ENCODE measurements at regions not wholly inside any gene's neighbourhood (a gene's known extent, or its start where the extent isn't known, plus 50 kb on each side); places are given as distances from the start of the nearest gene placed in this dataset.
A peak's percentile ranks its signal among the peaks of the same experiment; 100 is the strongest.

- DNase-seq (ENCODE audit: low spot score): no peak
Observed at GRCh38 chrX:16496175-16496574, 153.8 kb upstream of the S100G start.

DNA sequence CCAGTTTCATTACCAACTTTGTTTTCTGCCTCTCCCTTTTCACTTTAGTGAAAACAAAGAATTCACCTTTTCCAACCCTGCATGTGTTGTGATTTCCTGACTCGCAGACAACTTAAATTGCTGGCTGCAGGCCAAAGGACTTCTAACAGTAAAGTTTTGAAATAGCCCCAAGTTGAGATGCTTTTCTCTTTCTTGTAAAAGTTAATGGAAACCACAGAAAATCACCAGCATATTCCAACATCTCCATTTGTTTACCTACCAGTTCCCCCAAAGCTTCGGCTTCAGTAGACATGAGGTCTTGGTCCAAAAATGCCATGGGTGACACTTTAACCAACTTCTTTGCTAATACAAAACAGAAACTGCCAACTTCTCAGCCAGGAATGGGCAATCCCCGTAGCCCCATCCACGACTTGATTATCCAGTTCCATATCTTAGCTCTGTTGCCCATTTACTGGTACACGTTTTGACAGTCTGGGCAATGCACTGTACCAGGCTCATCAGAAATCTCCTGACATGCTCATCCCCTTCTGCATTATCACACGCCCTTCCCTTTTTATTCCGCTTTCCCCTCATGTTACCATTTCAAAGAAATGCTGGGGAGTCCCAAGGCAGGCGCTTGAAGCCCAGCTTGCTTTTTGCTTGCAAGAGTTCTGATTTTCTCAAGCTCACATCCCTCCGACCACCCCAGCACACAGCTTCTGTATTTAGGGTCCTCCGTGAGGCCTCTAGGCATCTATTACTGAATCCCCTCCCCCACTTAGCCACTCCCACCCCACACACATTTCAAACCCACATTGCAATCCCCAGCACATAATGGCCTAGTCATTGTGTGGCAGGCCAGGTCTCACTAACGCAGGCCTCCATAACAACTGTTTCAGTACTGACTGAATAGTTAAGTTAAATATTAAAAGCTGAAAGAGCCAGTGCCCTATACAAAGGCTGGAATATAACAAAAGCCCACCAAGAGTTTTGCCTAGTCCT, 137.9 kb upstream of the S100G start:
- DNase-seq (ENCODE audit: low spot score): no peak

- DNase-seq (ENCODE audit: low spot score): no peak
Observed at GRCh38 chrX:16516232-16516876, 133.6 kb upstream of the S100G start.

- no peak for DNase-seq (ENCODE audit: low spot score)
Observed at GRCh38 chrX:16517039-16517605, 132.8 kb upstream of the S100G start.

DNA sequence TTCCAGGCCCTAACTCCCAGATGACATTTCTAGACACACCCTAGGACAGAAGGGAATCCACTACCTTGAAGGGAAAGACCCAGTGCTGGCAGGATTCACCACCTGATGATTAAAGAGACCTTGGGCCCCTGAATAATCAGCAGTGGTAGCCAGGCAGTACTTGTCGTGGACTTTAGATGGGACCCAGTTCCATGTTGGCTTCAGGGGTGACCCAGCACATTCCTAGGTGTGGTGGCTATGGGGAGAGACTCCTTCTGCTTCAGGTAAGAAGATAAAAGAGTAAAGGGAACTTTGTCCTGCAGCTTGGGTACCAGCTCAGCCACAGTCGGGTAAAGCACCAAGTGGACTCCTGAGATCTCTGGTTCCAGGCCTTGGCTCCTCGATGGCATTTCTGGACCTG, 131.8 kb upstream of the S100G start:
- DNase-seq (ENCODE audit: low spot score): no peak

DNA sequence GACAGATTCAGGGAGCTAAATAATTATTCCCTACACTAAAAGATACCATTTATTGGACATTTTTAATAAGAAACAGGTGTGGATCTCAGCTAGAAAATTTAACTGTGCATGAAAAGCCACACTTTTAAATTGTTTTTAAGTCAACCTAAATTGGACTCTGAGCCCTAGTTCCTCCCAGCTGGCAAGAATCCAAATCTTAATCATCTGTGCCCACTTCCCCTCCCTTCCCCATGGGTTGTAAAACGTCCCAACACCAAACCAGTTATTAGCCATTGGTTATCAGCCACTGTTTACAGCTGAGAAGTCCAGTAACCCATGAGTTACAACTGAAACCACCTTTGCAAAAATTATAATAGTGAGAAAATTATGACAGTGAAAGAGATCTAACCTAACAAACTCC, 125.6 kb upstream of the S100G start:
- DNase-seq (ENCODE audit: low spot score): peak; percentile 7

DNA sequence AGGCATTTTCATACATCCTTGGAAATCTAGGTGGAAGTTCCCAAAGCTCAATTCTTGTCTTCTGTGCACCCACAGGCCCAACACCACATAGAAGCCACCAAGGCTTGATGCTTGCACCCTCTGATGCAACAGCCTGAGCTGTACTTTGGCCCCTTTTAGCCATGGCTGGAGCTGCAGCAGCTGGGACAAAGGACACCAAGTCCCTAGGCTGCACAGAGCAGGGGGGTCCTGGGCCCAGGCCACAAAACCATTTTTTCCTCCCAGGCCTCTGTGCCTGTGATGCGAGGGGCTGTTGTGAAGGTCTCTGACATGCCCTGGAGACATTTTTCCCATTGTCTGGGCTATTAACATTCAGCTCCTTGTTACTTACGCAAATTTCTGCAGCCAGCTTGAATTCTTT, 124.0 kb upstream of the S100G start:
- DNase-seq (ENCODE audit: low spot score): no peak

- DNase-seq (ENCODE audit: low spot score): no peak
Observed at GRCh38 chrX:16528620-16529019, 121.3 kb upstream of the S100G start.
